Activated CD8-positive, alpha-beta memory T cell treated with anti-CD3 and anti-CD28 coated beads for 36 hours (primary cell): ENCODE measurements at regions not wholly inside any gene's neighbourhood (a gene's known extent, or its start where the extent isn't known, plus 50 kb on each side); places are given as distances from the start of the nearest gene placed in this dataset.
"Not testable (repeated sequence)": the region's sequence is repeated elsewhere in the genome, so short reads cannot be mapped to it uniquely, and the experiment has no call there.

Source experiments
- CTCF ChIA-PET: fragments of 350-600 bp; sonication (Branson Sonifier 250); formaldehyde crosslinking; loops from one replicate; lab custom pipeline; 2021; ENCODE audit warnings: antibody characterized with exemption; lab: Charles Lee
- POLR2A ChIA-PET: fragments of 350-600 bp; sonication (Branson Sonifier 250); formaldehyde crosslinking; loops from one replicate; lab custom pipeline; 2021; ENCODE audit warnings: antibody characterized with exemption; lab: Charles Lee

DNA sequence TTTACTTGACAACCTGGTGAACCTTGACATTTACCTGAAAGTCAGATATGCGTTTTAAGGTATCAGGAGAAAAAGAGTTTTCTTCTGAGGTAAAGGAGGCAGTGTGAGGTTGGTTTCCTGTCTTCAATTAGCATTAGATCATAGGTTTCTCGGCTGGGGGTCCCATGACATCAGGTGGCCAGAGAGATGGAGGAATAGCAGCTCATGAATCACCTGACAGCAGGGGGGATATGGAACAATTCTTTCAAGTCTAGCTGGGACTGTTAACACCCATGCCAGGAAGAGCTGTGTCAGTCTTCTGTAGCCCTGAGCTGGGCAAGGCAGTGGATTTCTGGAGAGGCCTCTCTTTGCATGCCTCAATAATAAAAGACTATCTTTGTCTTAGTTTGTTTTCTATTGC is 108.0 kb upstream of the TMEM170B start:
- CTCF ChIA-PET: no interaction called here
- POLR2A ChIA-PET: no interaction called here

DNA sequence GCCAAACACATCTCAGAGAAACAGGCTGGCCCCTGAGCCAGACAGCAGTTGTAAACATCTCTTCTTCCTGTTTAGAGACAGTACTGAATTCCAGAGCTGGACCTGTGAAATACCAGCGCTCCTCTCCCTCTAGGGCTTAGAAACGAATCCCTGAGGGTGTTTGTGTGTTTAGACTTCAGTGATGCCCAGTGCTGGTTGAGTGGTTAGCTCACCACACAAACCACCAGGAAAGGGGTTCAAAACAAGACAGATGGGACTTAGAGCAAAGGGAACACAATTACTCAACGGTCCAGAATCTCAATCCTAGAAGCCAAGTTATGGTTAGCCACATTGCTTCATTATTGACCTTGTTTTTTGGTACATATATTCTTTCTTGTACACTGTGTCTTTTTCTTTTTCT is 108.7 kb upstream of the TMEM170B start:
- CTCF ChIA-PET: interaction anchor here (1.1 kb wide), 1 partner anchor 47 kb away, joined by 3 read pairs; no protein-coding TSS in a partner anchor

DNA sequence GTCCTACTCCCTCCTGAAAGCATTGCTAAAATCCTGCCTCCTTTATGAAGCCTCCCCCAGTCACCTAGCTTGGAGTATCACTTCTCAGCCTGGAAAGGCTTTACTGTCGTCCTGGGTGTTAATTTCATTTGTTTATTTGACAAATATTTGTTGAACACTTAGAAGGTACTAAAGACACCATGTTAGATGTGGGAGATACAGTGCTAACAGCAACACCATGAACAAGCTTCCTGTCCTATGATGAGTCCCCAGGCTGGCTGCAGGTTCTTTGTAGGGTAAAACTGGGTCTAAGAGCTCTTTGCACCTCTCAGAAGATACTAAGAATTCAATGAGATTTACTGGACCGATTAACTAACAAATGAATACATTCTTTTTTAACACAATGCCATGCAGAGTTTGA is 109.2 kb upstream of the TMEM170B start:
- ChIA-PET CTCF (interaction anchor here (1.1 kb wide), 1 partner anchor 47 kb away, joined by 3 read pairs; no protein-coding TSS in a partner anchor), POLR2A (no interaction called here)

More for the DNA sequence above, 108.7 kb upstream of the TMEM170B start:
- POLR2A ChIA-PET: no interaction called here

DNA sequence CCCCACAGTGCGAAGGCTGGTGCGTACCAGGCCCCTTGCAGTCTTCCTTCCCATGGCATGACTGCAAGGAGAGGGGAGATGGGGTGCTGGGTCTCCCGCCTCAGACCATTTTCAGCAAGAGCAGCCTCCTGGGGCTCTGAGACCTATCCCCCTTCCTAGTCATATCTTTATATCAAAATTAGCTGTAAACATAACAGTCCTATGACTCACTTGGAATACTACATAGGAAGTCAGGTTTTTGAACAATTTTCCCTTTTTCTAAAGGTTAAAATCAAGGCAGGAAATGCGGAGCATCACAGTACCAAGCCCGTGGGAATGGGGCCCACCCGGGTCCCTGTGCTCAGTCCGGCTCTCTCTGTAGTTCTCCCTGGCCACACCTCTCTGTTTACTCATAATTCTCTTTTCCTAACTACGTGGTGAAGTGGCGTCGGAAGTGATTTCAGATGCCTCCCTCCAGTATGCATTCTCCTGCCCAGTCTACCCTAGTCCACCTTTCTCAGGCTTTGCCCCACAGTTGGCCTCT is 109.8 kb upstream of the TMEM170B start:
- ChIA-PET CTCF (interaction anchor here (1.1 kb wide), 1 partner anchor 46 kb away, joined by 3 read pairs; no protein-coding TSS in a partner anchor), POLR2A (no interaction called here)

GRCh38 chr6:11427091-11427722 is 110.3 kb upstream of the TMEM170B start:
- POLR2A ChIA-PET: no interaction called here

DNA sequence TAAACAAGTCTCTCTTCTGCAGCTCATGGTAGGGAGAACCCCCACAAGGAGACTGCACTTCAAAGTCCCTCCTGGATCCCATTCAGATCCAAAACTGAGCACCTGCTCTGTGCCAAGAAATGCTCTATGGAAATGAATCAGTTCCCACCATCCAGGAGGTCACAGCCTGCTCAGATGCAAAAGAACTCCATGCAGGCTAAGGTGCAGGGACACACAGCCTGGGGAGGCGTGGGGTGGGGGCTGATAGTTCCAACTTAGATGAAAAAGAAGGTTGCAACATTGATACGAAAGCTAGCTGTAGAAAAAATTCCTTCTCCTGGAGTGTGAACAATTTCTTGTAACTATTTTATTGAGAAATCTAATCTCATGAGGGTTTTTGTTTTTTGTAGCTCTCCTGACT is 111.0 kb upstream of the TMEM170B start:
- CTCF ChIA-PET: no interaction called here
- POLR2A ChIA-PET: no interaction called here

More at GRCh38 chr6:11427091-11427722, 110.3 kb upstream of the TMEM170B start:
- CTCF ChIA-PET: no interaction called here

- POLR2A ChIA-PET: no interaction called here
- CTCF ChIA-PET: no interaction called here
Measured at GRCh38 chr6:11425876-11426275, 111.7 kb upstream of the TMEM170B start.

GRCh38 chr6:11425431-11425871 is 112.1 kb upstream of the TMEM170B start:
- CTCF ChIA-PET: no interaction called here
- POLR2A ChIA-PET: no interaction called here

- POLR2A ChIA-PET: no interaction called here
Measured at GRCh38 chr6:11424395-11425034, 113.0 kb upstream of the TMEM170B start.

GRCh38 chr6:11423667-11424066 is 113.9 kb upstream of the TMEM170B start:
- ChIA-PET POLR2A (no interaction called here), CTCF (interaction anchor here (0.9 to 2.4 kb wide), 4 partner anchors 11 to 252 kb away, joined by 3 to 8 read pairs (median 3); no protein-coding TSS in a partner anchor)

More at GRCh38 chr6:11424395-11425034, 113.0 kb upstream of the TMEM170B start:
- CTCF ChIA-PET: interaction anchor here (0.9 to 2.4 kb wide), 3 partner anchors 12 to 253 kb away, joined by 3 to 8 read pairs (median 3); no protein-coding TSS in a partner anchor

- CTCF ChIA-PET: interaction anchor here (1.2 to 2.4 kb wide), 2 partner anchors 10 to 42 kb away, joined by 3 to 8 read pairs; no protein-coding TSS in a partner anchor
- POLR2A ChIA-PET: no interaction called here
Measured at GRCh38 chr6:11423072-11423471, 114.5 kb upstream of the TMEM170B start.

DNA sequence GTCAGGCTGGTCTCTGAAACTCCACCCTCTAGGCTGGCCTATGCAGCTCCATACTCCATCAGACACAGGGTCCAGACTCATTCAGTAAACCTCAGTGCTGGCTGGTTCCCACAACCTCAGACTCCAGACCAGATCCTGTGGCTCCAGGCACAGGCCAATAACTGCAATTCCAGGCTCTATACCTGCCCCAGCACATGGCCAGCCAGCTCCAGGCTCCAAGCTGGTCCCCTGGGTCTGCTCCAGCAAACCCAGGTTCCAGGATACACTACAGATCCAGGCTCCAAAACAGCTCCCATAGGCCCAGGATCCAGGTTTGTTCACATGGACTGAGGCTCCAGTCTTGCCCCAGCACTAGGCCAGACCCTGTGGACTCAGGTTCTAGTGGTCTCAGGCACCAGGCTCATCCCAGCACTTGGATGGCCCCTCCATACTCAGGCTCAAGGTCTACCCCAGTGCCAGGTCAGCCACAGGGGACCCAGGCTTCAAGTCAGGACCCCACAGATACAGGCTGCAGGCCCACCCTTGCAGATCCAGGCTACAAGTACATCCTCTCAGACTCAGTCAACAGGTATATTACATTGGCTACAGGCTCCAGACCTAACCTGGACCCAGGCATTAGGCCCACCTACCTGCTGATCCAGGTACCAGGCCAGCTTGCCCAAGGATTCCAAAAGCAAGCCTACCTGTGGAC is 117.6 kb upstream of the TMEM170B start:
- CTCF ChIA-PET: no interaction called here
- POLR2A ChIA-PET: no interaction called here

- CTCF ChIA-PET: no interaction called here
- POLR2A ChIA-PET: no interaction called here
Measured at GRCh38 chr6:11418290-11418905, 119.2 kb upstream of the TMEM170B start.

DNA sequence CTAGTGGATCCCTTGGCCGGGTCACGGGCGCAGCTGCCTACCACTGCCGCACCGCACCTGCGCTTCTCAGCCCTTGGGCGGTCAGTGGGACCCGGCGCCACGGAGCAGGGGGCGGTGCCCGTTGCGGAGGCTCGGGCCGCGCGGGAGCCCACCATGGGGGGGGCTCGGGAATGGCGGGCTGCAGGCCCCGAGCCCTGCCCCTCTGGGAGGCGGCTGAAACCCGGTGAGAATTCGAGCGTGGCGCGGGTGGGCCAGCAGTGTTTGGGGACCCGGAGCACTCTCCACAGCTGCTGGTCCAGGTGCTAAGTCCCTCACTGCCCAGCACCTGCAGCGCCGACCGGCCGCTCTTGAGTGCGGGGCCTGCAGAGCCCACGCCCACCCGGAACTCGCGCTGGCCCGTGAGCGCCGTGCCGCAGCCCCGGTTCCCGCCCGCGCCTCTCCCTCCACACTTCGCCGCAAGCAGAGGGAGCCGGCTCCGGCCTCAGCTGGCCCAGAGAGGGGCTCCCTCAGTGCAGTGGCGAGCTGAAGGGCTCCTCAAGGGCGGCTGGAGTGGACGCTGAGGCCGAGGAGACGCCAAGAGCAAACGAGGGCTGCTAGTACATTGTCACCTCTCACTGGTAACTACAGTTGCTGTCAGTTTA is 120.5 kb upstream of the TMEM170B start:
- ChIA-PET CTCF (interaction anchor here (1.1 kb wide), 2 partner anchors 186 to 191 kb away, joined by 3 to 6 read pairs; no protein-coding TSS in a partner anchor), POLR2A (no interaction called here)

GRCh38 chr6:11416099-11416935 is 121.2 kb upstream of the TMEM170B start:
- CTCF ChIA-PET: interaction anchor here (1.1 kb wide), 2 partner anchors 185 to 191 kb away, joined by 3 to 6 read pairs; no protein-coding TSS in a partner anchor
- POLR2A ChIA-PET: not testable (repeated sequence)

DNA sequence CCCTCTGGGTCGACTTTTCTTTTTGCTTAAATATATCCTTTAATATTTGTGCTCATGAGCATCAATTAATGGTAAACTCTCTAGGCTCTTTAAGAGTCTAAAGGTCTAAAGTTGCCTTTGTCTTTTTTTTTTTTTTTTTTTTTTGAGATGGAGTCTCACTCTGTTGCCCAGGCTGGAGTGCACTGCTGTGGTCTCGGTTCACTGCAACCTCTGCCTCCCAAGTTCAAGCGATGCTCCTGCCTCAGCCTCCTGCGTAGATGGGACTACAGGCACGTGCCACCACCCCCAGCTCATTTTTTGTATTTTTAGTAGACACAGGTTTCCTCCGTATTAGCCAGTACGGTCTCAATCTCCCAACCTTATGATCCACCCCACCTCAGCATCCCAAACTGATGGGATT is 122.0 kb upstream of the TMEM170B start:
- CTCF ChIA-PET: interaction anchor here (1.4 kb wide), 1 partner anchor 80 kb away, joined by 4 read pairs; no protein-coding TSS in a partner anchor
- POLR2A ChIA-PET: no interaction called here

GRCh38 chr6:11414176-11414963 is 123.2 kb upstream of the TMEM170B start:
- CTCF ChIA-PET: interaction anchor here (1.4 to 1.9 kb wide), 2 partner anchors 71 to 81 kb away, joined by 4 read pairs; no protein-coding TSS in a partner anchor
- POLR2A ChIA-PET: interaction anchor here (1.0 to 1.2 kb wide), 2 partner anchors 60 to 182 kb away, joined by 3 read pairs; partner anchors contain the start of gene NEDD9
